GDM1 (cell line): ENCODE measurements at regions not wholly inside any gene's neighbourhood (a gene's known extent, or its start where the extent isn't known, plus 50 kb on each side); places are given as distances from the start of the nearest gene placed in this dataset.

Experiments used
- DNase-seq: peaks from one replicate; lab custom pipeline; 2025; lab: John Stamatoyannopoulos, UW

GRCh38 chr16:64162613-64163375 is 959.1 kb downstream of the CDH11 start:
- no peak for DNase-seq

GRCh38 chr16:64159976-64160375 is 961.9 kb downstream of the CDH11 start:
- no peak for DNase-seq

GRCh38 chr16:64158941-64159588 is 962.8 kb downstream of the CDH11 start:
- DNase-seq: no peak

DNA sequence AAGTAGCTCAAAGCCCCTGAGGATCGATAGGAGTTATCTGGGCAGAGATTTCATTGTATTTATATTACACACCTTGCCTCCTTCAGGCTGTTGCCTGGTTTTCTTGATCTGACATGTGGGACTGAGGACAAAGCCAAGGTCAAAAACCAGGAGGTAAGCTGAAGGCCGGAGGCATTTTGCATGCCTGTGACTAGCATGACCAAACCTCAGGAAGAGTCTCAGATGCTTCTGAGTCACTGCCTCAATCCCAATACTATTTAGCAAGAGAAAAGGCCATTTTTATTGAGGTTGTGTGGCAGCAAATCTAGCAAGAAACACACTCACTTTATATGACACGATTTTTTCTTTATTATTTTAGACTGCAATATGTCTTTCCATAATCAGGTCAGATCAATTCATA is 968.1 kb downstream of the CDH11 start:
- no peak for DNase-seq

- no peak for DNase-seq
Measured at GRCh38 chr16:64151990-64152767, 969.7 kb downstream of the CDH11 start.

DNA sequence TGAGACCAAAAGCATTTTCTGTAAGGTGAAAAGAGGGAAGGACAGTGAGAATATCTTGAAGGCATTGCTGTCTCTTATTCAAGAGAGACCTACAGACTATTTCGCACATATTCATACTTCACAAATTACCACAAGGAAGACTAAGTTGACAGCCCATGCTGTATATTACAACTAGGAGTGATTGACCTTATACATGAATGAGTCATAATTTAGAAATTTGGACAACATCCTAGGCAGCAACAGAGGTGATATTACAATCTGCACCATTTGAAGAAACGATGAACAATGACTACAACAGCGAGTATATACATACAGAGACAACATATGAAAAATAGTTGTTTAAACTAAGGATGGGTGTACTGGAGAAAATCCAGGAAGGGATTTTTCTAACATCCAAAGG is 971.7 kb downstream of the CDH11 start:
- DNase-seq: no peak

DNA sequence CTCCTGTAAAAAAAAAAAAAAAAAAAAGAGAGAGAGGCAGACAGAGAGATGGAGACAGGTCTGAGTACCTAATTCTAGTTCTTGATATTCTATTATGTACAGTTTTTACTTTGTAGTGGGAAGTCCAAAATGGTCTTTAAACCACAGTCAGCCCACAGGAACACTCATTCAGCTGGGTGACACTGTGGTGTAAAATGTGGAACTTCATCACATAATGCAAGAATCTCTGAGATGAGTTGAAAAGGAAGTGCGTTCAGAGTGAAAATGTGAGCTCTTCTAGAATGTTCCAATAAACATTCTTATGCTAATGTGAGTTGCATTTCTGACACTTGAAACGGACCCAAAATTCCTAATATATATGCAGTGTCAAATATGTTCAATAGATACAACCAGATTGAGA is 972.1 kb downstream of the CDH11 start:
- DNase-seq: no peak

- DNase-seq: no peak
Measured at GRCh38 chr16:64148356-64148755, 973.5 kb downstream of the CDH11 start.

DNA sequence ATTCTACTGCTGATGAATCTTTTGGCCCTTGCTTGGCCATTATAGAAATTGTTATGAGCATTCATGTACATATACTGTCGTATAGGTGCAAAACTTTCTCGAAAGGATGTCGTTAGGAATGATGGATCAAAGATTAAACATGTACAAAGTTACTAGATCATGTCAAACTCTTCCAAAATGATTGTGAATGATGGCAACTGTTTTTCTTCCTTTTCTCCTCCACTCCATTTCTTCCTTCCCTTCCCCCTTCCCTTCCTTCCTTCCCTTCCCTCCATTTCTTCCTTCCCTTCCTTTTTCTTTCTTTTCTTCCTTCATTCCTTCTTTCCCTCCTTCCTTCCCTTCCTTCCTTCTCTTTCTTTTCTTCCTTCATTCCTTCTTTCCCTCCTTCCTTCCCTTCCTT is 973.9 kb downstream of the CDH11 start:
- no peak for DNase-seq

- DNase-seq: no peak
Measured at GRCh38 chr16:64144617-64145016, 977.2 kb downstream of the CDH11 start.

- DNase-seq: no peak
Measured at GRCh38 chr16:64138621-64139020, 983.2 kb downstream of the CDH11 start.

- DNase-seq: no peak
Measured at GRCh38 chr16:64138006-64138405, 983.9 kb downstream of the CDH11 start.

DNA sequence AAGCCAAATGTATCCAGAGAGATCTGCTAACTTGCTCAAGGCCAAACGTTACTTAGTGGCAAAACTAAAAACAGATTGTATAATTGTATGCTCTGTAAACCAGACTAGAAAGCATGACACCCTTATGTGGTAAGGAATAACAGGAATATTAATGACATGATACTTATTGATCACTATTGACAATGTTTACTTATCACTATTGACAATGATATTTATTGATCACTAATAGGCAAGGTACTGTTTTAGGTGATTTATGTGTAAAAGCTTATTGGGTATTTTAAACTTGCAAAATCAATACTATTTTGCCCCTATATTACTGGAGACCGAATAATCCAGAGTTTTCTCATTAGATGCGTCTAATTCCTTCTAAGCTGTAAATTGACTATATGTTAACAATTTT is 985.1 kb downstream of the CDH11 start:
- no peak for DNase-seq

GRCh38 chr16:64136314-64136713 is 985.5 kb downstream of the CDH11 start:
- DNase-seq: no peak

DNA sequence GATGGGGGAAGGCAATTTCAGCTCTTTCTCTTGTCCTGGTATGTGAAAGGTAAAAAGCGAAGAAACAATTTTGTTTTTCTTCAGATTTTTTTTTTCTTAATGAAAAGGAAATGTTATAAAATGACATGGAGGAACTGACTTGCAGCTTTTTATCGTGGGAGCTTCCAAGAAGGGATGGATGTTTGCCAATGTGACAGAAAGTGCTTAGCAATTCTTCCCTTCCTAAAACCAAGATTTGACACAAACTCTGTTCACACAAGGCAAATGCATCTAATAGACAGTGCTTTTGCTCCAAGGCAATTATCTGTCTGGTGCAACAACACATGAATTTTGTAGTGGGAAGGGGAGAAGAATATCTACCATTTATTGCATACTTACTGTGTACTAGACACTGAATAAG is 988.5 kb downstream of the CDH11 start:
- no peak for DNase-seq

DNA sequence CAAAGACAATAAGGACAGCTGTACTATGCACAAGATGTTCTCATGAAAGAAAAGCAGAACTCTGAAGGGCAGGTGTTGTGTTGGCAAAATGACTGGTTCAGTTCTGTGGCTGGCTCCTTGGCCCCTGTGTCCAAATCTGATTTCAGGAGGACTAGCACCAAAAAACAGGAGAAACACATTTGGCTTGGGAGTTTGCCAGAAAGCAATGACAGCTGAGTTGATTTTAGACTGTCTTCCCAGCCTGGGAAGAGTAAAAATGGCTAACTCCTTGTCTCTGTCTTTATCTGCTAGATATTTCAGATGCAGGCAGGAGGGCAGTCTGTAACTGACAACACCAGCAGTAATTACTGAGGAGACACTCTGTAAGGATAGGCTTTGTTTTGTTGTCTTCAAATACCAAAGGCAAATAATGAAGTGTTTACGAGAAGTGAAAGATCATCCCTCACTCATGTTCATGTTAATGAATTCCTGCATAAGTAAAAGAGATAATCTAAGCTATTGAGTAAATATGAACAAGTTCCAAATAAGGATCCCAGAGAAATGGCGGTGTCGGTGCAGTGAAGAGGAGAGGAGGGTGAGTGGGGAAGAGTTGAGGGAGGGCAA is 989.0 kb downstream of the CDH11 start:
- no peak for DNase-seq

- no peak for DNase-seq
Measured at GRCh38 chr16:64132190-64132589, 989.7 kb downstream of the CDH11 start.

DNA sequence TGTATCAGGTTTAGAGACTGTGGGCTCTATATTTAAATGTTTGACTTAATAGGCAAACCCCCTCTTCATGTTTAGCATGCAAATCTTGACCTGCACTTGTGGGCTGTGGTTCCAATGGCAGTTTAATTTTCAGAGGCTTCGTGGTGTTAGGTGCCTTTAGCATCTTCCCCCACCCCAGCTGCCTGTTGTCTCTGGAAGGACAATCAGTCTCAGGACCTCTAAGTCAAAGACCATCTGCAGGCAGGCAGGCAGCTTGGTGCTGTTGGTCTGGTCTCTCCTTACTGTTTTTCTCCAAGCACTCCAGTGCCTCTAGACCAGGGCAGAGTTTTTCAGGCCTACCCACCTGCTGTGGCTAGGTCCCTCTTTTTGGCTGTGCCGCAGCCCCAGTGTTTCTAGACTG is 990.4 kb downstream of the CDH11 start:
- no peak for DNase-seq

- no peak for DNase-seq
Measured at GRCh38 chr16:64130140-64130539, 991.7 kb downstream of the CDH11 start.

- no peak for DNase-seq
Measured at GRCh38 chr16:64122177-64122576, 999.7 kb downstream of the CDH11 start.

DNA sequence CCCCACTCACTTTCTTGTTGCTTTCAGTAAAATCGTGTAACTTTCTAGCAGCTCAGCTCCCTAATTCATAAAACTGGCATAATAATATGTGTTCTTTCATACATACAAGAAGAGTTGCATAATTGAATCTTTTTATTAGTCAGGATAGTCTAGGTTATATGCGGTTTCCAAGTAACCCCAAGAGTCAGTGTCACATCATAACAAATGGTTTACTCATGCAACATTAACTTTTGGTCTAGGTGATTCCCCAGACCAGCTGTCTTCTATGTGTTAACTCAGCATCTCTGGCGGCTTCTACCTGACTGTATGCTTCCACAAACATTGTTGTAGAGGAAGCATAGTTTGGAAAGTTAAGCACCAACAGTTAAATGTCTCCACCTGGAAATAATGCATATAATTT is 1000.4 kb downstream of the CDH11 start:
- DNase-seq: no peak

DNA sequence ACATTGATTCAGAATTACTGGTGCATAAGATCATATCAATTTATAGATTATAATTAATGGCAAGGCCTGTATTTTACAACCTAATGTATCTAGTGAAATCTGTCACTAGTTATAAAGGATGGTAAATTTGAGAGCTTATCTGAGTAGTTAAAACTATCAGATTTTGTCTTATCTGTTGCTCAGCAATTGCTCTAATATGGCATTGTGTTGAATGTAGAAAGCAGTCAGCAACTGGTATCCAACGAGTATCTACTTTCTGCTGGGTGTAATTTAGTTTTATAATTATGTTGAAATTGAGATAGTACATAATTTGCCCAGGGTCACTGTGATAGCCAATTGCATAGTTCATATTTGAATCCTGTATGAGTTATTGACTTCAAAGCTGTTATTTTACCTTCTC is 1005.7 kb downstream of the CDH11 start:
- no peak for DNase-seq

DNA sequence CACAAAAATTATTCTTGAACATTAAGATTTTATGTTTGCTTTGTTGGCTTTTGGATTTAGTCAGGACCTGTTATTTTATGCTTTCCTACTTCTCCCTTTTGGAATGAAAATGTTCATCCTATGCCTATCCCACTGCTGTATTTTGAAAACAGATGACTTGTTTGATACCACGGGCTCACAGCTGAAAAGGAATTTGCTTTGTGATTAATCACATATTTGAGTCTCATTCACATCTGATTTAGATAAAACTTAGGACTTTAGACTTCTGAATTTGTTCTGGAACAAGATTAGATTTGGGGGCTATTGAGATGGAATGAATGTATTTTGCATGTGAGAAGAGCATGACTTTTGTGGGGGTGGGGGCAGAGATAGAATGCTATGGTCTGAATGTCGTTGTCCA is 1012.6 kb downstream of the CDH11 start:
- DNase-seq: no peak
